NCI-H1694 treated with DMSO at 0.1 percent for 48 hours (cell line): ENCODE measurements at regions not wholly inside any gene's neighbourhood (a gene's known extent, or its start where the extent isn't known, plus 50 kb on each side); places are given as distances from the start of the nearest gene placed in this dataset.
A peak's percentile ranks its signal among the peaks of the same experiment; 100 is the strongest.
"Not testable (repeated sequence)": the region's sequence is repeated elsewhere in the genome, so short reads cannot be mapped to it uniquely, and the experiment has no call there.

Experiments
- DNase-seq: peaks from one replicate; lab custom pipeline; 2025; lab: John Stamatoyannopoulos, UW

DNA sequence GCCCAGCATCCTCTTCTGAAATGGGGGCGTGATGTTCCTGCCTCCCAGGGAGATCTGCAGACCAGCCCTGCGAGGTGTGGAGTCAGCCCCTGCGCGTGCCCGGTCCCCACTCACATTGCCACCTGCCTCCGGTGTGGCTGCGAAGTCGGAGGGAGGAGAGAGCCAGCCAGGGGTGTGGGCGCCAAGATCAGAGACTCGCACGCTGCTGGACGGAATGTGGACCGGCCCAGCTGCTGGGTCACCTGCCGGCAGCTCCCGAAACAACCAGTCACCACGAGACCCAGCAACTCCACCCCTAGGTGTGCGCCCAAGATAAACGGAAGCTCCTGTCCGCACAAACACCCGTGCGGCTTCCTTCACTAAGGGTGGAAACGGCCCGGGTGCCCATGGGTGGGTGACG is 51.1 kb upstream of the EGFL7 start:
- DNase-seq: no peak

DNA sequence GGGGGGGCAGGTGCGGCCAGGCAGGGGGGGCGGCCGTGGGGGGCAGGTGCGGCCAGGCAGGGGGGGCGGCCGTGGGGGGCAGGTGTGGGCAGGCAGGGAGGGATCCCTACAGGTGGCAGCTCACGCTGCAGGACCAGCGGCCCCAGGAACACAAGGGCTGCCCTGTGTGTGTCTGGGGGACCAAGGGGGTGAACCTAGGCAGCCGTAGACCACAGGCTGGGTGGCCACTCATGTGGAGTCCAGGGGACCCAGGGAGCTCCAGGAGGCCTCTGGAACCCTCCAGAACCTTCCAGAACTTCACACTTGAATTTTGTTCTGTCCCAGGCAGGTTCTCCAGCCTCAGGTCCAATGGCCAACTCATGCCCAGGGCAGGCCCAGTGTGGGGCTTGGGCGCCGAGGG is 51.6 kb upstream of the EGFL7 start:
- DNase-seq: no peak

DNA sequence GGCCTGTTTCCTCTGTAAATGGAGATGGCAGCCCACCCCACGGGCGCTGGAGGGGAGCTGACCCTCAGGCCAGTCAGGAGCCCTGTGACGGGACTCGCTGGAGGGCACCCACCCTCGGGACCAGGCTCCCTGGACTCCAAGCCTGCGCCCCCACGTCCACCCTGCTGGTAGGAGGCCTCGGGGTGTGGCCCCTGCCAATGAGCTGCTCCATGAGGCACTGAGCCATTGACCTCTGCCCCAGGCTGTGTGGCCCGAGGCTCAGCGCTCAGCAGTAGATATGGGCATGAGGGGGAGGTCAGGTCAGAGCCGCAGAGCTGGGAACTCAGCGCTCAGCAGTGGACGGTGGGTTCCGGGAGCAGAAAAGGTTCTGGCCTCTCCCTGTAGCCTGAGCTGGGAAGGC is 52.3 kb upstream of the EGFL7 start:
- DNase-seq: no peak

DNA sequence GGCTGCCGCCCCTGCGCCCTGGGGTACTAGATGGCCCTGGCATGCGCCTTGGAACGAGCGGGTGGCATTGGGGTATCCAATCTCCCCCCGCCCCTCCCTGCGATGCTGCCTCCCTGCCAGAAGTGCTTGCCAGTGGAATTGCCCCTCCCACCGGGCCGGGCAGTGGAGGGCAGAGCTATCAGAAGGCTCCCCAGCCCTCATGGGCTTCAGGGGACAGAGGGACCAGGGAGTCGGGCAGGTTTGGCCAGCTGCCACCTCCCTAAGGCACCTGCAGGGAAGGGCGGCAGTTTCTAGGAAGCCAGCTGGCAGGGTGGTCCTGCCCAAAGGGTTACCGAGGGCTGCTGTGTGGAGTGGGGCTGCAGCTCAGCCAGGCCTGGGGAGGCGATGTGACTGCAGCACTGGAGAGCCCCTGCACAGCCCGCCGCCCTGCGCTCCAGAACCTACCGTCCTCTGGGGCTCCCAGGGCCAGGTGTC is 52.8 kb upstream of the EGFL7 start:
- no peak for DNase-seq

DNA sequence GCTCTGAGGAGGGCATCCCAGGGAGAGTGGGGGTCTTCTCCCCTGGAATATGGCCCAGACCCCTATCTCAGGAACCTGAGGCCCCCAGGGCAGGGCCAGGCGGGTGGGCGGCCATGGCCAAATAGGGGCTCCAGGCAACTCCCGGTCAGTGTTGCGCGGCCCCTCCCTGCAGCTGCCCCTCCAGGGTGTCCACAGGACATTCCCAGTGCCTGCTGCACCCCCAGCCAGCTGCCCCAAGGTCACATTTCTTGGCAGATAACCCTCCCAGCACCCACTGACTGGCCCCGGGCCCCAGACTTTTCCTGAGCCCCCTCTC is 53.6 kb upstream of the EGFL7 start:
- DNase-seq: no peak

DNA sequence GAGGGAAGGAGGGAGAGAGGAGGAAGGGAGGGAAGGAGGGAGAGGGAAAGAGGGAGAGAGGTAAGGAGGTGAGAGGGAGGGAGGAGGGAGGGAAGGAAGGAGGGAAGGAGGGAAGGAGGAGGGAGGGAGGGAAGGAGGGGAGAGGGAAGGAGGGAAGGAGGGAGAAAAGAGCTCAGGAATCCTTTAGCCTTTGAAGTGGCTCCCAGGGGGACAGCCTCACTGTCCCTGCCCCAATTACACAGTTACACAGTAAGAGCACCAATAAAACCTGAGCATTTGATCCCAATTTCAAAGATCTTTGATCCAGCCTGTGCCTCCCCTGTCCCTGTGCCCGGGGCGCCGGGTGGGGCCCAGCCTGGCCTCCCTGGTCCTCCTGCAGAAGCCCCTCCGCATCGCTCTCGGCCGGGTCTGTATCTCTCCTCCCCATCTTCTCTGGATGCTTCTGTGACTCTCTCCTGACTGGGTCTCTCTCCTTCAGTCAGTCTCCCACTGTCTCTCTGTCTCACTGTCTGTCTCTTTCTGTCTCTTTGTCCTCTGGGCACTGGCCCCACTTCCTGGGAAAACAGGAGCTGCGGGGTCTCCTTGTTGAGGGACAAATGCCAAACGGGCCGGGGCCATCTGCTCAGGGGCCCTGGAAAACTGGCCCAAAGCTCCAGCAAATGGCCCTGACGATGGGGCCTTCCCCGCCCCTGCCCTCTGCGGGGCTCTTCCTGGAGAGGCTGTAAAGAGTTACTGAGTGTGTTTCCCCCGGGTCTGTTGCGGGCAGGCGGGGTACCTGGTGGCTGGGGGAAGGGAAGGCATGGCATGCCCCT is 54.2 kb upstream of the EGFL7 start:
- no peak for DNase-seq

DNA sequence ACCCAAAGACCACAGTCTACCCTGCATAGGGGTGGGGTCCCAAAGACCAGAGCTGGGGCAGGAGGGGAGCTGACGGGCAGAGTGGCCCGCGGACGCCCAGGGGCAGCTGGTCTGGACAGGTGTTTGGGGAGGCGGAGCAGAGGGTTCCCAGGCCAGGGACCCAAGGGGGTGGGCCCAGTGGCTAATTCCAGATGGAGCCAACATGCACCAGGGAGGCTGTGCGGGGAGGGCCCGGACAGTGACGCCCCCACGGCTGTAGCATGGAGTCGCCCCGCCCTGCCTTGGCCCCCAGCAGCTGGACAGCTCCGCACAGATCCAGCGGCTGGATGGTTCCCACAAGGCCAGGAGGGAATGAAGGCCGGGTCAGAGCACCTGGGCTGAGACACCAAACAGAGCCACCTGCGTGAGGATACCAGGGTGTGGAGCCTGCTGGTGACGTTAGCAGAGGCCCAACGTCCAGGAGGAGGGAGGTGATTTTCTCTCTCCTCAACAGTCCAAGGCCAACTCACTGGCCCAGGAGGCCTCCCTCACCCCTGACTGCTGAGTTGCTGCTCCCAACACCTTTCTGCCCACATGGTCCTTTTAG is 55.3 kb upstream of the EGFL7 start:
- no peak for DNase-seq

DNA sequence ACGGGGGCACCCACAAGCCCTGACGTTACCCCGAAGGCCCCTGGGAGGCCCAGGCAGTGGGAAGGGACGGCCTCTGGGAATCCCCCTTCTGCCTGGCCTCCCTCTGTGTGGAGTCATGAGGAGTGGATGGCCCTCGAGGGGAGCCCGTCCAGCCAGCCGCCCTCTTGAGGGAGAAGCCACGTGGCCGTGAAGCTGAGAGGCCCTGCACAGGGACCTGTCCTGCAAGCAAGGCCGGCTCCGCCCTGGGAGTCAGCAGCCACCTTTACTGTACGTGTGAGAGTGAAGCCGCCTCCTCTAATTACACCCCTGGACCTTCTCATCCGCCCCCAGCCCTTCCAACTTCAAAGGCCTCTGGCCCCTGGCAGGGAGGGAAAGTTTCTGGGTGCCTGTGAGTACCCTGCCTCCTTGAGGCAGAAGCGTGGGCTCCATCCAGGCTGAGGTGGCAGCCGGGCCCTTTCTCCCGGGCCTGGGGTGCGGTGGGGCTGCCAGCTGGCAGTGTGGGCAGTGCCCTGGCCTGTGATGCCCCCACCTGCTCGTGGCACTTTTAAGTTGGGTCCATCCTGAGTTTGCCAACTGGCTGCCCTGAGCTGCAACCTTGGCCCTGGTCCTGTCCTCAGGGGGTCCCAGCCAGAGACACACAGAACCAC is 55.9 kb upstream of the EGFL7 start:
- DNase-seq: no peak

DNA sequence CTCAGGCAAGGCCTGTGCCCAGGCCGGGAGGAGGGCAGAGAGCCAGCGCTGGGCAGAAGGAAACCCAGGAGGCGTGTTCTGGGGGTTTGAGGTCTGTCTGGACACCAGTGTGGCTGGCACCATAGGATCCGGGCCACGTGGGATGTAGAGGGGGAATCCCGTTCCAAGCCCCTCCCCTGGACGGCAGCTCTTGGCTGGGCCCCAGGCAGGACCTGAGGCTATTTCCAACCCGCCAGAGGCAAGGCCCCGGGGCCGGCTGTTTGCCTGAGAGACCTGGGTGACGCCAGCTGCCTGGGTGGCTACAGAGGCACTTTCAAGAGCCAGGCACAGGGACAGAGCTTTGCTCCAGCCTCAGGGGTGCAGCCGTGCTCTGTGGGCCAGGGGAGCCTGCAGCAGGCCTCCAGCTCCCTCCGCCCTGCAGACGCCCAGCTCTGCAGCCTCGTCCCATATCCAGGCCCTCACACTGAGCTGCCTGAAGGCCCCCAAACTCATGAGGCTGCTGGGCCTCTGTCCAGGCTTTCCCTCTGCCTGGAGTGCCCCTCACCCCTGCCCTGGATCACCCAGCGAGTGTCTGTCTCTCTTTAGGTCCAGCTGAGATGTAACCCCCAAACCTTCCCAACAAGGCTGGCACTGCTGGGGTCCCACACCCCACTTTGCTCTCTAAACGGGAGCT is 56.6 kb upstream of the EGFL7 start:
- DNase-seq: peak; percentile 19

DNA sequence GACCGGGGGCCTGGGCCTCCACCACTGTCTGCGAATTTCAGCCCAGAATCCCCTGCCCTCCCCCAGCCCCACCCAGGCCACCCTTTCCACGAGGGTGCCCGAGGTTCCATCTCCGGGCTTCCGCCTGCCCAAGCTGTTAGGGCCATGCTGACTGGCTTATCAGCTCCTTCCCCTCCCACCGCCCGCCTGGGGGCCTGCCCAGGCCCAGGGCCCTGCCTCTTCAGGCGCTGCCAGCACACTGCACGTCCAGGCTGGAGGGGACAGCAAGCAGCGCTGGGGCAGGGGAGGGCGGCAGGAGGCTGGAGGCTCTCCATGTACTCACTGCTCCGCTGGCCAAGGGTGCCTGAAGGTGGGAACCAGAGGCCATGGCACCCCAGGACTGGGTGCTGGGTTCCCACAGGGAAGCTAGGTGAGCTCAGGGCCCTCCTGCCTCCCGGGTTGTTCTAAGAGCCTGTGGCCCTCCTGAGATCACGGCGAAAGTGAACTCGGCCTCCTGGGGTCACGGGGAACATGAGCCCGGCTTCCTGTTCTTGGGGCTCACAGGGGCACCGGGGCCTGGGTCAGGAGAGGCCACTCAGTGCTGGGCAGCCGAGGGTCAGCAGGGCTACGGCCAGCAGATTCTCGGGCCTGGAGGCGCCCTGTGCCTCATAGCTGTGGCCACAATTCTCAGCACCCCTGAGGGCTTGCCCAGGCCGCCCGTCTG is 57.7 kb upstream of the EGFL7 start:
- no peak for DNase-seq

DNA sequence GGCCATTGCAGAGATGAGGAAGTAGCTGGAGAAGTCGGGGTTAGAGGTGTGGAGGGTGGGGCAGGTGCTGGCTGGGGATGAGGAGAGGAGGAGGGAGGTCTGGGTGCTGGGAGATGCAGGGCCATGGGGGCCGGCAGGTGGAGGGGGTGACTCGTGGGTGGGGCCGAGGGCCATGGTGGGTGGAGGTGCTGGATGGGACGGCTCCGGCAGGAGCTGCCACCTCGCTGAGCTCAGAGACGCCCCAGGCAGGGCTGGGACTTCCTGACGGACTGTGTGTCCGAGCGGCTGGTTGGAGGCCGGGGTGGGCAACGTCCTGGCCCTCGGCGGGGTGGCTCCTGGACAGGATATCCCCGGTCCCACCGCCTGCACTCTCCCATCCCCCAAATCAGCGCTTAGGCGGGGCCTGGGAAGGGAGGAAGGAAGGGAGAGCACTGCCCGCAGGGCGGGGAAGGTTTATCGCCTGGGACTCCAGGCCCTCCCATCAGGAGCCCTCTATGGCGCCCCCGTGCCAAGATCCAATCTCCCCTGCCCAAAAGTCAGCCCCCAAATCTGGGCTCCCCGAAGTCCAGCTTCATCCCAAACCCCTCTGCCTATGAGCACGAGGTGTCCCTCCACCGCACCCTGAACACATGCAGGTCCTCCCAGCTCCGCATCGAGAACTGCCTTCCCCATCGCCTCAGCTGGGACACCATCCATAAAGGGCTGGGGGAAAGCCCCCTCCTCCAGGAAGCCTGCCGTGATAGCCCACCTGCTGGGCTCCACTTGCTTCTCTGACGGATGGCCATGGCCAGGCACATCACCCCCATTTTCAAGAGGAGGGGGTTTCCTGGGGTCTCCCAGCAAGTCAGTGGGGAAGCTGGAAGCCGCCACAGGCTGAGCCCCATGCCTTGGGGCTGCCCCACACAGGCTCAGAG is 58.3 kb upstream of the NOTCH1 start:
- DNase-seq: no peak

DNA sequence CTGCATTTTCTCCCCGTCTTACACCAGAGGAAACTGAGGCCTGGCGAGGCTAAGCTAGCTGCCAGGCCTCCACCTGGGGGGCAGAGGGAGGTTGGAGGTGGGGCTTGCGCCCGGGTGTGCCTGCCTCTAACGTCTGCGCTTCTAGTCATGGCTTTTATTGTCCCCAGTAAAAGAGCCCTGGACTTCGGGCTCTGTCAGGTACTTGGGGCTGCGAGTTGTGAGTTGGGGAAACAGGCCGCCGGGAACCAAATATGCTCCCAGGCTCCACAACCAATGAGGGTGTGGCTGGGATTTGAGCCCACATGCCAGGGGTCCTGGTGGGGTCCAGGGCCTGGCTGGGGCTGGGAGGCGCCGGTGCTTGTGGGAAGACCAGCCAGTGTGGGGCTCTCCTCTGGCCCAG is 57.4 kb upstream of the NOTCH1 start:
- no peak for DNase-seq

DNA sequence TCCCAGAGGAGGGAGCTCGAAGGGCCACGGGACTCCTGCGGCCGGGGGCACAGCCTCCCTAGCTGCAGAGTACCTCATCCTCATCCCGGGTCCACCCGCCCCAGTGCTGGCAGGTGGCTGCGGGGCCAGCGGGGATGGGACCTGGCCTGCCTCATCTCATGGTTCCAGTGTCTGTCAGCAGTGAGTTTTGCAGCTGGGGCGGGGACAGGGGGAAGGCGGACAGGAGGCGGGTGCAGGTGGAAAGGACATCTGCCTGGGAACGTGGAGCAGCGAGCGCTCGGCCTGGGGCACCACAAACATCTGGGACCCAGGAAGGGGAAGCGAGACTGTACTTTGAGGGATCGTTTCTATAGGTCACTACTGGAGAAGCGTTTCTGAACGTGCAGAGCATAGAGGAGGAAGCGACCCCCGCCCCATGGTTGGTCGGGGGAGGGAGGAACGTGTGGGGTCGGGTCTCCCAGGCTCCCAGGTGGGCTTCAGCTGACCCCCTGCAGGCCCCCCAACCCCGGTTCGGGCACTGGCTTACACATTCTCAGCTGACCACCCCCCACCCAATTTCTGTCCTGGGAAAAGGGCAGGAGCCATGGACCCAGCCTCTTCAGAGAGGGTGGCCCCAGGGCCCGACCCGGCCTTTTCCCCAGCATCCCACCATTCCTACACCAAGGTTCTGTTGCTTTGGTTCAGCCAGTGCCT is 56.5 kb upstream of the NOTCH1 start:
- DNase-seq: peak; percentile 29

DNA sequence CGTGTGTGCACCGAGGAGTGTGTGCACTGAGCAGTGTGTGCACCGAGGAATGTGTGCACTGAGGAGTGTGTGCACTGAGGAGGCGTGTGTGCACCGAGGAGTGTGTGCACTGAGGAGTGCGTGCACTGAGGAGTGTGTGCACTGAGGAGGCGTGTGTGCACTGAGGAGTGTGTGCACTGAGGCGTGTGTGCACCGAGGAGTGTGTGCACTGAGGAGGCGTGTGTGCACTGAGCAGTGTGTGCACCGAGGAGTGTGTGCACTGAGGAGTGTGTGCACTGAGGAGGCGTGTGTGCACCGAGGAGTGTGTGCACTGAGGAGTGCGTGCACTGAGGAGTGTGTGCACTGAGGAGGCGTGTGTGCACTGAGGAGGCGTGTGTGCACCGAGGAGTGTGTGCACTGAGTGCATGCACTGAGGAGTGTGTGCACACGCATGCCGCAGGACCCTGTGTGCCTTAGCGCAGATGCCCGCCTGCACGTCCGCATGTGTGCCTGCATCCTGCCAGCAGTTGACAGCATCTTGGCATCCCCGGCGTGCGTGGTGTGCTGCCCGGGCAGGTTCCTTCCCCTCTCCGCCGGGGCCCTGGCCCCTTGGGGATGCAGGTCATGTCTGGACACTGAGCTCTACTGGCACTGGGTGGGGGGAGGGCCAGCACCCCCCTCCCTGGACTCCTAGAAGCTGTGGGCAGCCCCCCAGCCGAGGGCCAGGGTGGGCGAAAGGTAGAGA is 55.6 kb upstream of the NOTCH1 start:
- not testable (repeated sequence) for DNase-seq

DNA sequence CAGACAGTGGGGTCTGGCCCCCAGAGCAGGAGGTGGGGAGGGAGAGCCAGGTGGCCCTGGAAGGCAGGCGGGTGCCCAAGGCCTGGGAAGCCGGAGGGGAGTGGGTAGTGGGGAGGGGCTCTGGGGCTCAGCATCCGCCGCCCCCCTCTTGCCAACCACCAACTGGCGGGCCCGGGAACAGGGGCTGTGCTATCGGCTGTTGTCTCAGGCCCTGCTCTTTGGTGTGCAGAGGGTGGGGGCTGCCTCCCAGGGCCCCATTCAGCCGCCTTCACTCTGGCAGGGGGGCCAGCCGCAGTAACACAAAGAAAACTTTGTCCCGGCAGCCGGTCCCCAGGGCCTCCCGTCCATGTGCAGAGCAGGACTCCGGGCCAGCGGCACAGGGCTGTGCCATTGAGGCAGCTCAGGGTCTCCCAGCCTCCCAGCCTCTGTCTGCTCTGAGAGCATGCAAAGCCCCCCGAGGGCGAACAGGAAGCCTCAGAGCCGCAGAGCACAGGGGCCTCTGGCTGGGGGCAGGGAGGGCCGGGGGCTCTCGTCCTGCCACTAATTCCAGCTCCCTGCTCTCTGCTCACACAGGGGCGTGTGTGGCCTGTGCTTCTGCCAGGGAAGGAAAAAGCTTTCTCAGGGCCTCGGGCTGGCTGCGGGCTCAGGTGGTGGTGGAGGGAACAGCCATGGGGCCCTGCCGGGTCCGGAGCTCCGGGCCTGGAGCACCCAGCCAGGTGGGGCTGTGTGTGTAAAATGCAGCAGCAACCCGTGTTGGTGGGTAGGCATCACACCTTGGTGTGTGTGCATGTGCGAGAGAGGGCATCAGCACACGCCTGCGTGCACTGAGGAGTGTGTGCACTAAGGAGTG is 54.2 kb upstream of the NOTCH1 start:
- peak; percentile 61 for DNase-seq

DNA sequence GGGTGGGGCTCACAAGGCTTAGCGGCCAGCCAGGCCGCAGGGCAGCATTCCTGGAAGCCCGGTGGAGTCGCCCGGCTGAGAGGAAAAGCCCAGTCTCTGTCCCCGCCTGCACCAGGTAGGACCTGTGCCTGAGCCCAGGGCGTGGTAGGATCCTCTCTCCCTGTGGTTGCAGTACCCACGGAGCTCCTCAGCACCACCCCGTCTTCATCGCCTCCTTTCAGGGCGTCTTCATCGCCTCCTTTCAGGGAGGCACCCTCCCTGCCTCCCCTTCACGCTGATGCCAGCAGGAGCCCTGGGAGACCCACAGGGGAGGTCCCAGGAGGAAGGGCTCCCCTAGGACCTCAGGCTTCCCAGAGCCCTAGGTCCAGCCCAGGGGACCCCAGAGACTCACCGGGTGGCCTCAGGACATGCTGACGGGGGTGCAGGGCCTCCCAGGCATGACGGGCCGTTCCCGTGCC is 53.3 kb upstream of the NOTCH1 start:
- no peak for DNase-seq

DNA sequence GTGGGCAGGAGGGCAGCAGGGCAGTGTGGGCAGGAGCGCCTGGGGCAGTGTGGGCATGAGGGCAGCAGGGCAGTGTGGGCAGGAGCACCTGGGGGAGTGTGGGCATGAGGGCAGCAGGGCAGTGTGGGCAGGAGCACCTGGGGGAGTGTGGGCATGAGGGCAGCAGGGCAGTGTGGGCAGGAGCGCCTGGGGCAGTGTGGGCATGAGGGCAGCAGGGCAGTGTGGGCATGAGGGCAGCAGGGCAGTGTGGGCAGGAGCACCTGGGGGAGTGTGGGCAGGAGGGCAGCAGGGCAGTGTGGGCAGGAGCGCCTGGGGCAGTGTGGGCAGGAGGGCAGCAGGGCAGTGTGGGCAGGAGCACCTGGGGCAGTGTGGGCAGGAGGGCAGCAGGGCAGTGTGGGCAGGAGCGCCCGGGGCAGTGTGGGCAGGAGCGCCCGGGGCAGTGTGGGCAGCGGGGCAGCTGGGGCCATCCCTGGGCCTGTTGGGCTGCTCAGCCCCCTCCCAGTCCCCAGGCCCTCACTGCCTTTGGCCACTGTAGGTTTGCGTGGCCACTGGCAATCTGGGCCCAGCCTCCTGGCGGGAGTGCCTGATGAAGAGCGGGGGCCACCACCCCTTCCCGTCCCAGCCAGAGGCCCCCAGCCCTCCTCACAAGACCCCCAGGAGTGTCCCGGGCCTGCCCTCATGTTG is 52.7 kb upstream of the NOTCH1 start:
- DNase-seq: not testable (repeated sequence)

DNA sequence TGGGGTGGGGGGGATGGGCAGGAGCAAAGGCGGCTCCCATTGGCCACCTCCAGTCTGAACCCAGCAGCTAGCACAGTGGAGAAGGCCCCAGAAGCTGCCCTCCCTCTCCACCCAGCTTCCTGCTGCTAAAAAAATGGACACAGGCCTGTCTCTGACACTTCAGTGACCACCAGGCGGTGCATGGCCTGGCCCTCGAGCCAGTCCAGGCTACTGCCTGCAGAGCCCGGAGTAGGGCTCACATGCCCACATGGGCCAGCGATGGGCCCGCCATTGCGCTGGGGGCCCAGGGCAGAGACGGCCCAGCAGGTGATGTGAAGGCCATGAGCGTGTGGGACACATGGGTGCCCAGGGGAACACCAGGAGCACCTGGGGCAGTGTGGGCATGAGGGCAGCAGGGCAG is 52.1 kb upstream of the NOTCH1 start:
- no peak for DNase-seq
